Stimulated activated naive CD4-positive, alpha-beta T cell (primary cell): ENCODE measurements at regions not wholly inside any gene's neighbourhood (a gene's known extent, or its start where the extent isn't known, plus 50 kb on each side); places are given as distances from the start of the nearest gene placed in this dataset.
"Not testable (repeated sequence)": the region's sequence is repeated elsewhere in the genome, so short reads cannot be mapped to it uniquely, and the experiment has no call there.

Experiments used
- DNase-seq, 6 experiments: peaks; one replicate each; lab custom pipeline; 2025; lab: John Stamatoyannopoulos, UW

GRCh38 chr3:6281662-6282061 is 579.3 kb upstream of the GRM7 start:
- DNase-seq = no peak

DNA sequence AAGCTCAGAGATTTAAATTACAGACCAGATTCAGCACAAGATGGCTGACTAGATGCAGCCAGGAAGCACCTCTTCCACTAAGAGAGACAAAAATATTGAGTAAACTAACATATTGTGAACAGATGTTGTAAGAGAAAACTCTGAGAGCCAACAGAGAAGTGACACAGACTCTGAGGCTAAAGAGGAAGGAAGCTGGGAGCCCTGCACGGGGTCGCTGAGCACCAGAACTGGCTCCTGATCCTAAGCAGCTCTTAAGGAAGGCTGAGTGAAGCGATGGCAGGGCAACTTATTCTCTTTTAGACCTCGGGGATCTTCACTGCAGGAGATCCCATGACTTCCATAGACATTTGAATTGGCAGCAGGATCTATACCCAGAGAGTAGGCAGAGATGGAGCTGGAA is 578.0 kb upstream of the GRM7 start:
- no peak for DNase-seq

DNA sequence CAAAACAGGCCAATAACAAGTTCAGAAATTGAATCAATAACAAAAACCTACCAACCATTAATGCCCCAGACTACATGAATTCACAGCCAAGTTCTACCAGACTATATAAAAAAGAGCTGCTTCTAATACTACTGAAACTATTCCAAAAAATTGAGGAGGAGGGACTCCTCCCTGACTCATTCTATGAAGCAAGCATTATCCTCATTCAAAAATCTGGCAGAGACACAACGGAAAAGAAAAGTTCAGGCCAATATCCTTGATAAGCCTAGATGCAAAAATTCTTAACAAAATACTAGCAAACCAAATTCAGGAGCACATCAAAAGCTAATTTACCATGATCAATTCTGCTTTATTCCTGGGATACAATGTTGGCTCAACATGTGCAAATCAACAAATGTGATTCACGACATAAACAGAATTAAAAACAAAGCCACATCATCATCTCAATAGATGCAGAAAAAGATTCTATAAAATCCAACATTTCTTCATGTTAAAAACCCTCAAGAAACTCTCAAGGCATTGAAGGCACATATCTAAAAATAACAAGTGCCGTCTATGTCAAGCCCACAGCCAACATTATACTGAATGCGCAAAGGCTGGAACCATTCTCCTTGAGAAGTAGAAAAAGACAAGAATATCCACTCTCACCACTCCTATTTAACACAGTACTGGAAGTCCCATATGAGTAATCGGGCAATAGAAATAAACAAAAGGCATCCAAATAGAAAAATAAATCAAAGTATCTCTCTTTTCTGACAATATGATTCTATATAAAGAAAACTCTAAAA is 573.6 kb upstream of the GRM7 start:
- DNase-seq = no peak

DNA sequence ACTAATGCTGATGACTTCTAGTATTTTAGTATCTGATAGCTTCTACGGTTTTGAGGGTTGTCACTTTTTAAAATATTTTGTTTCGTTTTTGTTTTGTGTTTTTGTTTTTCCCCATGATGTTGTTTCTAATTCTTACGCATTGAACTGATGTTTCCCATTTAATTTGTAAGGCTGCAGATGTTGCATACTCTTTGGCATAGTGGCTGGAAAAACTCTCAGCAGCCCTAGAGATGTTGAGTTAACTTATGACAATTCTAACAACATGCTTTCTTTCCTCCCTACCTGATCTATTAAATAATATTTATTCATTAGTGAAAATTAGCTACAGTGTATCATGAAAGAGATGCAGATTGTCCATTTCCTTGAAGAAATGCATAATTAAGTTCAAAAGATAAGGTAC is 559.3 kb upstream of the GRM7 start:
- no peak for DNase-seq

- DNase-seq = no peak
Measured at GRCh38 chr3:6315906-6316305, 545.0 kb upstream of the GRM7 start.

GRCh38 chr3:6321999-6322398 is 538.9 kb upstream of the GRM7 start:
- no peak for DNase-seq

GRCh38 chr3:6326771-6327170 is 534.1 kb upstream of the GRM7 start:
- no peak for DNase-seq

GRCh38 chr3:6340980-6341325 is 520.0 kb upstream of the GRM7 start:
- DNase-seq = not testable (repeated sequence)

- no peak for DNase-seq
Measured at GRCh38 chr3:6351752-6352151, 509.2 kb upstream of the GRM7 start.

- no peak for DNase-seq
Measured at GRCh38 chr3:6354653-6355052, 506.3 kb upstream of the GRM7 start.

DNA sequence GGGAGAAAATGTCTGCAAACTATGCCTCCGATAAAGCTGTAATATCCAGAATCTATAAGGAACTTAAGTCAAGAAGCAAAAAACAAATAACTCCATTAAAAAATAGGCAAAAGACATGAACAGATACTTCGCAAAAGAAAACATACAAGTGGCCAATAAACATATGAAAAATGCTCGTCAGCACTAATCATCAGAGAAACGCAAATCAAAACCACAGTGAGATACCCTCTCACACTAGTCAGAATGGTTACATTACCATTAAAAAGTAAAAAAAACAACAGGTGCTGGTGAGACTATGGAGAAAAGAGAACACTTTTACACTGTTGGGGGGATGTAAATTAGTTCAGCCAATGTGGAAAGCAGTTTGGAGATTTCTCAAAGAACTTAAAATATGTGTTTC is 498.5 kb upstream of the GRM7 start:
- no peak for DNase-seq

- DNase-seq = no peak
Measured at GRCh38 chr3:6367171-6367570, 493.7 kb upstream of the GRM7 start.

- no peak for DNase-seq
Measured at GRCh38 chr3:6392123-6392522, 468.8 kb upstream of the GRM7 start.

DNA sequence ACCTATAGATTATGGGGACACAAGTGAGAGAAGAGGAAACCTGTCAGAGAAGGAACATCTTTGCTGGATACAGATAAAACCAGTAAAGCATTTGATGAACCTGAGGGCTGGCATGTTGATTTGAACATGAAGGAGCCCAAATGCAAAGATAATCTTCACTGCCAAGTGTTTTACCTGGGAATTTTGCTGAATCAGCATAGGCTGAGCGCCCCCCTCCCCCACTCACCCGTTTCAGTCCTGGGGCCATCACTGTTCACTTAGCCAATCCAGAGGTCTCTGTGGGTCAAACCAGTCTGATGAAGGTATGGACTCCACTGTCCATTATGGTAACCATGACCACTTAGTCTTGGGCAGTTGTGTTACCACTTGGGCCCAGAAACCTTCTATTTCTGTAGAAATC is 466.0 kb upstream of the GRM7 start:
- DNase-seq = no peak

DNA sequence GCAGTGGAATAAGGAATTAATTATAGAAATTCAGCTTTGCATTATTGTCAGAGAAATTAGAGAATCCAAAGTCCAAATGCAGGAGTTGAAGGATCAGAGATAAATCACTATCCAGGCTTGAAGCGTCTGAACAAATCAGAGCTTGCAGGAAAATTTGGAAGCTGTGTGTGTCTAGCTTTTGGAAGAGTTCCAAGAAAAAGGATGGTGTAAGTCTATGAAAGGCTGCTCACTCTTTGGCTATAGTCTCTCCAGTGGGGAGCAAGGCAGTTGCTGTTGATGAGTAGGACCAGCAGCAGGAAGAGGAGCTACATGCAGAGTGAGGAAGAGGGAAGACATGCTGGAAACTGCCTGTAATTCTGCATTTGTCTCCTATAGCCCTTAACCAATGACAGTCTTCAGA is 464.3 kb upstream of the GRM7 start:
- DNase-seq = no peak

DNA sequence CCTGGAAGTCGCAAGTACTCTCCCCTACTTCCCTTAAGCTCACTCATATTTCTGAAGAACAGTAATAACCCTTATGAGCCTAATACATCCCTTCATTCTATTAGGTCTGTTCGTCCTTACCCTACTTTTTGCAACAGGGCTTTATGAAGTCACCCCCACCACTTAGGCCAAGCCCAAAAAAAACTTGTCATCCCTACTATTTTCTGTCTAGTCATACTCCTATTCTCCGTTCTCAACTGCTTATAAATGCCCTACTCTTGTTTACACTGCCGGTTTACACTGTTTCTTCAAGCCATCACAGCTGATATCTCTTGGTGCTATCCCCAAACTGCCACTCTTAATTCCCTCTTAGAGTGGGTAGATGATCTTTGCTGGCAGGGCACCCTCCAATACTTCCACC is 458.2 kb upstream of the GRM7 start:
- DNase-seq = not testable (repeated sequence)

GRCh38 chr3:6406923-6407322 is 454.0 kb upstream of the GRM7 start:
- not testable (repeated sequence) for DNase-seq

- no peak for DNase-seq
Measured at GRCh38 chr3:6416049-6416661, 444.8 kb upstream of the GRM7 start.

DNA sequence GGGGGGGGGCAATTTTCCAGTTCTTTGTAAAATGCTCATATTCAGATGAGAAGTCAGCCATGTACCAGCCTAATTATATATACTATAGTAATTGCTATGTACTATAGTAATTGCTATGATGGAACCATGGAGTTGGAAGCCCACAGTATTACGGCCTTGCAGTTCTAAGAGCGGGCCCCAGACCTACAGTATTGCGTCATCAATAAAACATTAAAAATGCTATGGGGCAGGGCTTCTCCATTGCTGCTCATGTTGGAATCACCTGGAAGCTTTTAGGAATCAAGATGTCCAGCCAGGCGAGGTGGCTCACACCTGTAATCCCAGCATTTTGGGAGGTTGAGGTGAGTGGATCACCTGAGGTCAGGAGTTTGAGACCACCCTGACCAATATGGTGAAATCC is 443.7 kb upstream of the GRM7 start:
- no peak for DNase-seq

GRCh38 chr3:6418485-6418884 is 442.4 kb upstream of the GRM7 start:
- DNase-seq = no peak

DNA sequence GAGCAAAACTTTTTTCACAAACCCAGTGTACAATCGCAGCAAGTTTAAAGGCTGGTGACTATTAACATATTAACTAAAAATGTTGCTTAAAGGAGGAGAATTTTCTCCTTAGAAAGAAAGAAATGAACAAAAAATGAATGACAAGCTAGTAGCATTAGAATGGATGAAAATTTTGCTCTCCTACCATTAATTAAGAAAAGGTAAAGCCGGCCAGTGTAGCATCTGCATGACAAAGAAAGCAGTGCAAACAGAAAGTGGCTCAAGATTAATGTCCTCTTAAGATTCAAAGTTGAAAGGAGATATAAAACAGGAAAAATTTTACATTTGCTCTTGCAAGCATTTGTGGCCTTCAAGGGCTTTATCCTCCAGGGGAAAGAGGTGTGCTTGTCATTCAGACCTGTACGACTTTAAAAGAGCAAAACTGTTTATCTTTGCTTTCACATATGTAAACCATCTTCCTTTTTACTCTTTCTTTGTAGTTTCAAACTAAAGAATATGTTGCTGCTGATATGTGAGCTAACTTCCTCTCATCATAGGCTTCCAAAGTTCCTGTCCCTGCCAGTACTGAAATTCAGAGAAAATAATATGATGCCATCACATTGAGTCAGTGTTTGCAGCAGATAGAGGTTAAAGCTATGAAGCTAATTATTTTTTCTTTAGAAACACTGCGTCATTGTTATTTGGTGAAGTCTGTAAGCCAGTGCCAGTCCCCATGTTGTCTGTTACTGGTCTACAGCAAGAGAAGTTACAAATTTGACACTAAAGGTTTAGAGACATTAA is 439.1 kb upstream of the GRM7 start:
- no peak for DNase-seq

DNA sequence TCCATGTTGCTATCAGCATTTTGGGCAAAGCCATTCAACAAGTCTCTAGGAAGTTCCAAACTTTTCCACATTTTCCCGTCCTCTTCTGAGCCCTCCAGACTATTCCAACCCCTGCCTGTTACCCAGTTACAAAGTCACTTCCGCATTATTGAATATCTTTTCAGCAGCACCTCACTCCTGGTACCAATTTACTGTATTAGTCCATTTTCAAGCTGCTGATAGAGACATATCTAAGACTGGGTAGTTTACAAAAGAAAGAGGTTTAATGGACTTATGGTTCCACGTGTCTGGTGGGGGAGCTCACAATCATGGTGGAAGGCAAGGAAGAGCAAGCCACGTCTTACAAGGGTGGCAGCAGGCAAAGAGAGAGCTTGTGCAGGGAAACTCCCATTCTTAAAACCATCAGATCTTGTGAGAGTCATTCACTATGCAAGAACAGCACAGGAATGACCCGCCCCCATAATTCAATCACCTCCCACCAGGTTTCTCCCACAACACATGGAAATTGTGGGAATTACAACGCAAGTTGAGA is 435.6 kb upstream of the GRM7 start:
- no peak for DNase-seq

- not testable (repeated sequence) for DNase-seq
Measured at GRCh38 chr3:6428276-6428675, 432.6 kb upstream of the GRM7 start.
